EH (cell line): ENCODE measurements at regions not wholly inside any gene's neighbourhood (a gene's known extent, or its start where the extent isn't known, plus 50 kb on each side); places are given as distances from the start of the nearest gene placed in this dataset.

Experiments used
- DNase-seq: peaks from one replicate; pipeline ENCODE4 v3.0.0-alpha.2; 2015; ENCODE audit warnings: low read depth

DNA sequence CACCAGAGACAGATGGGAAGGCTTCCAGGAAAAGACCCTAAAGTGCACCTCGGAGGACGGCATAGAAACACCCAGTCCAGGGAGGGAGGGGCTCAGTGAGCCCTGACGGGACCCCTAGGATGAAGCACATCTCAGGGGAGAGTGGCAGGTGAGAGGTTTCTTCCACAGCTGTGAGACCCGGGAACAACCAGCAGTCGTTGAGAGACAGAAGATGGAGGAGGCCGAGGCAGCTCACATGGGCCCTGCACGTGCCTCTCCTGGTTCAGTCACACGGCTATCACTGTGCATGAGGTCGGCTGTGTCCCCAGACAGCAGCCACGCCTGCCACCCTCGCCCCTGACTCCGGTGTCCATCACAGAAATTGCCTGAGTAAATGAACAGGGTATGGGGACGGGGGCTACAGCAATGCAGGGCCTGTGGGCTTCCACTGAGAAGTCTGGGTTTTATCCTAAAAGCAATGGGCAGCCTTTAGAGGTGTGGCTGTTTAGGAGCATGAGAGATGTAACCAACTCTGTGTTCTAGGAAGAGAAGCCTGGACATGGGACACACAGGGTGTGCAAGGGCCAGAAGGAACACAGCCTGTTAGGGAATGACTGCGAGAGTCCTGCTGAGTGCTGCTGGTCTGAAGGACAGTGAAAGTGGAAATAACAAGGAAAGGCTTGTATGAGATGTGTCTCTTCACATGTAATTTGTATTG, 102.0 kb downstream of the TMEM18 start:
- DNase-seq, result no peak

- no peak for DNase-seq
Measured at GRCh38 chr2:573805-574392, 103.3 kb downstream of the TMEM18 start.

- no peak for DNase-seq
Measured at GRCh38 chr2:573025-573424, 104.2 kb downstream of the TMEM18 start.

- DNase-seq, result no peak
Measured at GRCh38 chr2:569681-570080, 107.5 kb downstream of the TMEM18 start.

- no peak for DNase-seq
Measured at GRCh38 chr2:568639-569235, 108.5 kb downstream of the TMEM18 start.

DNA sequence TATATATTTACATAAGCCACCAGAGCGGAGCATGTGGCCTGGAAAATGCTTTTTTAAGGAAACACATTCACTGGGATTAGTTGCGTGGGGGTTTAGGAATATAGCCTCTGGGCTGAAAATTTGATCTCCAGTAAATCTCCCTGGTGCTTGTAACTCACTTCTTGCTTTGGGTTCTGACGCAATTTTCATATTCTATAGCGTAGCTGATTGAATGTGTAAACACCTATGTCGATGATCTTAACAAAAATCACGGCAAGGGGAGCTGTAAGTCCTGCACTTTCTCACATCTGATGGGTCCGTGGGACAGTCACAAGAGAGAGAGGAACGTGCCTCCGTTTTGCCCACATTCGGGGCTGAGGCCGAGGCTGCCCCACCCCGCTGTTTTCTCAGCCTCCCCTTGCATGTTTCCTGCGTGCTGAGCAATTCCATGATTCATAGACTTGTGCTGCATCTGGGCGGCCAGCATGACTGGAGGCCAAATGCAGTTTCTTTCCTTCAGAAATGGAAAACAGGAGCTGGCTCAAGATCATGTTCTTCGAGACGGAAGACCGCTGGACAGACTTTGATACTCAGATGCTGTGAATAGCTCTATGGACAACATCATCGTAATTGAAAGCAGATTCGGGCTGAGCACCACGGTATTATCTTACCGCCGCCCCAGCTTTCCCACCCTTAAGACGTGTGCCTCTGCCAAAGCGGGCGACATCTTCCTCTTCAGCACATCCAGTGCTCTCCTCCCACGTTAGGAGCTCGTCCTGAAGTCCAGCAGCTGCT, 109.2 kb downstream of the TMEM18 start:
- DNase-seq, result peak; percentile 74

GRCh38 chr2:567496-567864, 109.7 kb downstream of the TMEM18 start:
- no peak for DNase-seq

- no peak for DNase-seq
Measured at GRCh38 chr2:566379-567313, 110.6 kb downstream of the TMEM18 start.

GRCh38 chr2:564471-565181, 112.6 kb downstream of the TMEM18 start:
- no peak for DNase-seq

- DNase-seq, result no peak
Measured at GRCh38 chr2:563512-563911, 113.7 kb downstream of the TMEM18 start.

DNA sequence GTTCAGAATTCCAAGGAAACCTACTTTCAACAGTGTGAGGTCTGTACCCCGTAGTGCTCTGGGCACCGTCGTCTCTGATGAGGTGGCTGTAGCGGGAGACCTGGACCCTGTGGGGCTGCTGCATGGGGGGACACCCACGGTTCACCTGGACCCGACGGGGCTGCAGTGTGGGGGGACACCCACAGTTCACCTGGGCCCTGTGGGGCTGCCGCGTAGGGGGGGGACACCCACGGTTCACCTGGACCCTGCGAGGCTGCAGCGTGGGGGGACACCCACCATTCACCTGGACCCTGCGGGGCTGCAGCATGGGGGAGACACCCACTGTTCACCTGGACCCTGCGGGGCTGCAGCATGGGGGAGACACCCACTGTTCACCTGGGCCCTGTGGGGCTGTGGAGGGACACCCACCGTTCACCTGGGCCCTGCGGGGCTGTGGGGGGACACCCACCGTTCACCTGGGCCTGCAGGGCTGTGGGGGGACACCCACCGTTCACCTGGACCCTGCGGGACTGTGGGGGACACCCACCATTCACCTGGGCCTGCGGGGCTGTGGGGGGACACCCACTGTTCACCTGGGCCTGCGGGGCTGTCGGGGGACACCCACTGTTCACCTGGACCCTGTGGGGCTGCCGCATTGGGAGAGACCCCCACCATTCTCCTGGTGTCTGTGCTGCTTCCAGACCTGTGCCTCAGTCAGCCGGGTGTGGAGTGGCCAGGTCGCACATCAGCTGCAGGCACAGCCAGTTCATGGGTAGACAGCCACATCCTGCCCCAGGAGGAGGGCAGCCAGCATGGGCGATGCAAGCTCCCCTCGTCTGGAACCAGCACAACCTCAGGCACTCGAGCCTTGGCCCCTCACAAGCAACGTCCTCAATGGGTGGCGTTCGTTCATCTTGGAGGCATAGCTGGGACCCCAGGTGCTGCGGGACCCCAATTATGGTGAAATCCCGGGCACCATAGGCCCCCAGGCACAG, 114.5 kb downstream of the TMEM18 start:
- no peak for DNase-seq

- no peak for DNase-seq
Measured at GRCh38 chr2:558879-559278, 118.3 kb downstream of the TMEM18 start.

DNA sequence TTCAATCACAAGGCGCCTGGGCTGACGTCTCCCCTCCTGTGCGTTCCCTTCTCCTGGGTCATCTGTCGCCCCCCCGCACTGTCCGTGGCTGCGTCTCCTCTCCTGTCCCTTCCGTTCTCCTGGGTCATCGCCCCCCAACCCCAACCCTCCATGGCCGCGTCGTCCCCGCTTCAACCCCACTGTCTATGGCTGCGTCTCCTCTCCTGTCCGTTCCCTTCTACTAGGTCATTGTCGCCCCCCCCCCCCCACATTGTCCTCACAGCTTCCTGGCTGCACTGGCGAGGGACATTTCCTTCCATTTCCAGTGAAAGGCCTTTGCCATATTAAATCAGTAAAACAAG, 118.9 kb downstream of the TMEM18 start:
- no peak for DNase-seq

DNA sequence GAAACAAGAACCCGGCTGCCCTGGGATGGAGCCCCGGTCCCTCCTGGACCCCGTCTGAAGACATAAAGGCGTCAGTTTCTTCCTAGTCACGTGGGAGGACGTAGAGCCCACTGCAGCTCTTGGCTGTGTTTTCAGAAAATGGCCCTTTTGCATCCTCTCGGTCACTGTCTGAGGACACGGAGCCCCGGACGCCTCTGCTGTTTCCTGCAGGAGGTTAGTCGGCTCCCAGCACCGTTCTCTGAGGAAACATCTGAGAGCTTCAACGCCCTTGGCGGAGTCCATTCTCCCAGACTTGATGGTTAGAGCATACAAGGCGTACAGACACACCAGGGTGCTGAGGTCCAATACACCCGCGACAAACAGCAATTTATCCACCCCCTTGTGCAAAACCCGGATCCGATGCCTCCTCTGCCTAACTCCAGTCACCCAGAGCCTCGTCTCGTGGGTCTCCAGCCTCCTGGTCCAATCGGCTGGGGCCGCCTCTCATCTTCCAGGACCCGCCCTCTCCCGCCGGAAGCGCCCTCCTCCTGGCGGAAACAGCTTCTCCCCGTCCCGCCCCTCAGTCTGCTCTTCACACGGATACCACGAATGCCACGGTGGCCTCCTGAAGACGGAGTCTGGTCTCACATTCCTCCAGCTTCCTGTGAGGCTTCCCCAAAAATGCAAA, 119.4 kb downstream of the TMEM18 start:
- DNase-seq, result no peak

GRCh38 chr2:556485-556884, 120.7 kb downstream of the TMEM18 start:
- no peak for DNase-seq

GRCh38 chr2:555164-555922, 121.9 kb downstream of the TMEM18 start:
- no peak for DNase-seq

DNA sequence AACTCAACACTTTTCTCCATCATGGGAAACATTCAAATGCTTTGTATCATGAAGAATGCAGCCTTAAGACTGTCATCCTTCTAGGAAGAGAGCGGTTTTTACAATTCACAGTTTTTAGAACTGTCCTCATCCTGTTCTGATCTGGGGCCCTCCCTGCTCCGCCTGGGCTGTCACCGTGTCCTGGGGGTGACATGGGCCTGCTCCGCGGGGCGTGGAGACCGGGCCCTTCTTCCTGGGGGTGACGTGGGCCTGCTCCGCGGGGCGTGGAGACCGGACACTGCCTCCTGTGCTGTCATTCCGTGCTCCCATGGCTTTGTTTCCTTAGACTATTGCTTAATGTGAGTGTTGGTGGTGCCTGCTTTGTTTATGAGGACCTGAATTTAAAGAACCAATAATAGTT, 122.8 kb downstream of the TMEM18 start:
- no peak for DNase-seq

- DNase-seq, result no peak
Measured at GRCh38 chr2:552906-553305, 124.3 kb downstream of the TMEM18 start.

DNA sequence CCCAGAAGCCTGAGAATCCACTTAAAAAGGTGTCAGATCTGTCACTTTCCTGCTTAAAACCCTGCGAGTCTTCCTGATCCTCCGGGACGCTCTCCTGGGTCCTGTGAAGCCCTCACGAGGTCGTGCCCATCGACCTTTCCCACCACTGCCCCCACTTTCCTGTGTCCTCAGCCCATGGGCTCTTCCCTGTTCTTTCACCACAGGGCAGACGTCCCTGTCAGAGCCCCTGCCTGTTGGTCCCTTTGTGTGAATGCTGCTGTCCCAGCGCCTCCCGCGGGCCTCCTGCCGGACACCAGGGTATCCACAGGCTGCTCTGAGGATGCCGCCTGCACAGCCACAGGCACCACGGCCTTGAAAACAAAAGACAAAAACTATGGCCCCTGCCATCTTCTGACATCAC, 125.6 kb downstream of the TMEM18 start:
- no peak for DNase-seq
